C4-2B (cell line): ENCODE measurements at regions not wholly inside any gene's neighbourhood (a gene's known extent, or its start where the extent isn't known, plus 50 kb on each side); places are given as distances from the start of the nearest gene placed in this dataset.

ENCODE experiments used
- CTCF ChIP-seq: fragments of 450-650 bp; conservative IDR thresholded peaks from 2 replicates; pipeline ENCODE4 v1.5.1; 2017; ENCODE audit warnings: mild to moderate bottlenecking
- ZFX ChIP-seq: fragments of 450-650 bp; IDR thresholded peaks from 2 replicates; pipeline ENCODE4 v1.6.1; 2017

GRCh38 chr2:67237288-67237687 lies 159.8 kb upstream of the ETAA1 start:
- TF ChIP-seq CTCF (no peak), ZFX (no peak)
